ENCODE measurements at regions not wholly inside any gene's neighbourhood (a gene's known extent, or its start where the extent isn't known, plus 50 kb on each side); places are given as distances from the start of the nearest gene placed in this dataset.
"Not testable (repeated sequence)": the region's sequence is repeated elsewhere in the genome, so short reads cannot be mapped to it uniquely, and the experiment has no call there.

GRCh38 chr6:120945905-120946594 is 388.2 kb downstream of the TBC1D32 start:
- Mint-ChIP-seq H3K9me3 (ENCODE audit: low read depth) (no peaks in the 10 kb centered on the region), H3K4me1 (ENCODE audit: low read depth) (no peaks in the 10 kb centered on the region), H3K27me3 (no peaks in the 10 kb centered on the region), H3K27ac (no peak overlapping the region), H3K4me3 (no peak overlapping the region), H3K36me3 (no peaks in the 10 kb centered on the region)

- Mint-ChIP-seq H3K9me3 (ENCODE audit: low read depth) (no peaks in the 10 kb centered on the region), H3K27ac (no peak overlapping the region), H3K36me3 (no peaks in the 10 kb centered on the region), H3K27me3 (no peaks in the 10 kb centered on the region), H3K4me3 (no peak overlapping the region), H3K4me1 (ENCODE audit: low read depth) (no peaks in the 10 kb centered on the region)
Observed at GRCh38 chr6:120938876-120939472, 395.3 kb downstream of the TBC1D32 start.

GRCh38 chr6:120938164-120938875 is 396.0 kb downstream of the TBC1D32 start:
- Mint-ChIP-seq H3K27me3 (no peaks in the 10 kb centered on the region), H3K27ac (no peak overlapping the region), H3K4me1 (ENCODE audit: low read depth) (no peaks in the 10 kb centered on the region), H3K4me3 (no peak overlapping the region), H3K9me3 (ENCODE audit: low read depth) (no peaks in the 10 kb centered on the region), H3K36me3 (no peaks in the 10 kb centered on the region)

GRCh38 chr6:120935908-120936307 is 398.4 kb downstream of the TBC1D32 start:
- H3K36me3 Mint-ChIP-seq: no peaks in the 10 kb centered on the region
- no peak overlapping the region for H3K27ac Mint-ChIP-seq
- H3K9me3 Mint-ChIP-seq (ENCODE audit: low read depth): no peaks in the 10 kb centered on the region
- no peak overlapping the region for H3K4me3 Mint-ChIP-seq
- no peaks in the 10 kb centered on the region for H3K27me3 Mint-ChIP-seq
- H3K4me1 Mint-ChIP-seq (ENCODE audit: low read depth): no peaks in the 10 kb centered on the region

GRCh38 chr6:120935016-120935415 is 399.3 kb downstream of the TBC1D32 start:
- H3K36me3 Mint-ChIP-seq: no peaks in the 10 kb centered on the region
- no peak overlapping the region for H3K27ac Mint-ChIP-seq
- no peaks in the 10 kb centered on the region for H3K9me3 Mint-ChIP-seq (ENCODE audit: low read depth)
- H3K4me1 Mint-ChIP-seq (ENCODE audit: low read depth): no peaks in the 10 kb centered on the region
- no peak overlapping the region for H3K4me3 Mint-ChIP-seq
- no peaks in the 10 kb centered on the region for H3K27me3 Mint-ChIP-seq

- H3K36me3 Mint-ChIP-seq; H3K27me3 Mint-ChIP-seq; H3K4me1 Mint-ChIP-seq (ENCODE audit: low read depth); H3K27ac Mint-ChIP-seq; H3K4me3 Mint-ChIP-seq; H3K9me3 Mint-ChIP-seq (ENCODE audit: low read depth): not testable (repeated sequence)
Observed at GRCh38 chr6:120931520-120932180, 402.6 kb downstream of the TBC1D32 start.

- H3K27ac Mint-ChIP-seq: not testable (repeated sequence)
Observed at GRCh38 chr6:120930500-120930899, 403.8 kb downstream of the TBC1D32 start.

GRCh38 chr6:120924214-120924613 is 410.1 kb downstream of the TBC1D32 start:
- Mint-ChIP-seq H3K9me3 (ENCODE audit: low read depth) (peaks cover 4% of the 10 kb centered on the region), H3K4me1 (ENCODE audit: low read depth) (no peaks in the 10 kb centered on the region), H3K36me3 (no peaks in the 10 kb centered on the region), H3K4me3 (no peak overlapping the region), H3K27me3 (no peaks in the 10 kb centered on the region), H3K27ac (no peak overlapping the region)

More at GRCh38 chr6:120930500-120930899, 403.8 kb downstream of the TBC1D32 start:
- not testable (repeated sequence) for H3K27me3 Mint-ChIP-seq; H3K4me3 Mint-ChIP-seq; H3K36me3 Mint-ChIP-seq; H3K4me1 Mint-ChIP-seq (ENCODE audit: low read depth); H3K9me3 Mint-ChIP-seq (ENCODE audit: low read depth)

GRCh38 chr6:120918137-120918536 is 416.1 kb downstream of the TBC1D32 start:
- Mint-ChIP-seq H3K27ac (no peak overlapping the region), H3K36me3 (no peaks in the 10 kb centered on the region), H3K4me1 (ENCODE audit: low read depth) (no peaks in the 10 kb centered on the region), H3K4me3 (no peak overlapping the region), H3K27me3 (no peaks in the 10 kb centered on the region), H3K9me3 (ENCODE audit: low read depth) (no peaks in the 10 kb centered on the region)

- Mint-ChIP-seq H3K27ac (no peak overlapping the region), H3K9me3 (ENCODE audit: low read depth) (no peaks in the 10 kb centered on the region), H3K4me3 (no peak overlapping the region), H3K27me3 (no peaks in the 10 kb centered on the region), H3K36me3 (no peaks in the 10 kb centered on the region), H3K4me1 (ENCODE audit: low read depth) (no peaks in the 10 kb centered on the region)
Observed at GRCh38 chr6:120916844-120917243, 417.4 kb downstream of the TBC1D32 start.

- Mint-ChIP-seq H3K27me3 (no peaks in the 10 kb centered on the region), H3K9me3 (ENCODE audit: low read depth) (no peaks in the 10 kb centered on the region), H3K27ac (no peak overlapping the region), H3K4me1 (ENCODE audit: low read depth) (no peaks in the 10 kb centered on the region), H3K36me3 (no peaks in the 10 kb centered on the region), H3K4me3 (no peak overlapping the region)
Observed at GRCh38 chr6:120913486-120913885, 420.8 kb downstream of the TBC1D32 start.

- no peaks in the 10 kb centered on the region for H3K9me3 Mint-ChIP-seq (ENCODE audit: low read depth)
- H3K36me3 Mint-ChIP-seq: no peaks in the 10 kb centered on the region
- H3K27ac Mint-ChIP-seq: no peak overlapping the region
- no peaks in the 10 kb centered on the region for H3K4me1 Mint-ChIP-seq (ENCODE audit: low read depth)
- H3K27me3 Mint-ChIP-seq: no peaks in the 10 kb centered on the region
- no peak overlapping the region for H3K4me3 Mint-ChIP-seq
Observed at GRCh38 chr6:120908767-120909166, 425.5 kb downstream of the TBC1D32 start.

GRCh38 chr6:120903836-120904235 is 430.4 kb downstream of the TBC1D32 start:
- no peak overlapping the region for H3K27ac Mint-ChIP-seq
- H3K36me3 Mint-ChIP-seq: no peaks in the 10 kb centered on the region
- no peaks in the 10 kb centered on the region for H3K4me1 Mint-ChIP-seq (ENCODE audit: low read depth)
- H3K4me3 Mint-ChIP-seq: no peak overlapping the region
- H3K9me3 Mint-ChIP-seq (ENCODE audit: low read depth): no peaks in the 10 kb centered on the region
- H3K27me3 Mint-ChIP-seq: no peaks in the 10 kb centered on the region

- Mint-ChIP-seq H3K4me3 (no peak overlapping the region), H3K27me3 (no peaks in the 10 kb centered on the region), H3K4me1 (ENCODE audit: low read depth) (no peaks in the 10 kb centered on the region), H3K27ac (no peak overlapping the region), H3K9me3 (ENCODE audit: low read depth) (peaks cover 5% of the 10 kb centered on the region), H3K36me3 (no peaks in the 10 kb centered on the region)
Observed at GRCh38 chr6:120899932-120900331, 434.3 kb downstream of the TBC1D32 start.

- H3K9me3 Mint-ChIP-seq (ENCODE audit: low read depth): peaks cover 28% of the 10 kb centered on the region
- H3K27me3 Mint-ChIP-seq: no peaks in the 10 kb centered on the region
- H3K36me3 Mint-ChIP-seq: peaks cover 2% of the 10 kb centered on the region
- no peak overlapping the region for H3K4me3 Mint-ChIP-seq
- no peak overlapping the region for H3K27ac Mint-ChIP-seq
- H3K4me1 Mint-ChIP-seq (ENCODE audit: low read depth): no peaks in the 10 kb centered on the region
Observed at GRCh38 chr6:120894077-120894476, 440.2 kb downstream of the TBC1D32 start.
